NCI-H2107 treated with DMSO at 0.1 percent for 48 hours (cell line): ENCODE measurements at regions not wholly inside any gene's neighbourhood (a gene's known extent, or its start where the extent isn't known, plus 50 kb on each side); places are given as distances from the start of the nearest gene placed in this dataset.

ENCODE experiments used
- DNase-seq: peaks from one replicate; lab custom pipeline; 2025; ENCODE audit not compliant: unreplicated experiment; lab: John Stamatoyannopoulos, UW

GRCh38 chr13:36750046-36750445, 69.0 kb upstream of the RFXAP start:
- no peak for DNase-seq

GRCh38 chr13:36750461-36750860, 68.6 kb upstream of the RFXAP start:
- DNase-seq: no peak

GRCh38 chr13:36750946-36751345, 68.1 kb upstream of the RFXAP start:
- DNase-seq: no peak

- no peak for DNase-seq
These were observed 66.3 kb upstream of the RFXAP start for GRCh38 chr13:36752673-36753072.

GRCh38 chr13:36753176-36753575, 65.8 kb upstream of the RFXAP start:
- no peak for DNase-seq

- DNase-seq: peak; percentile 4
These were observed 60.7 kb upstream of the RFXAP start for GRCh38 chr13:36758345-36758744.

GRCh38 chr13:36763126-36763722, 55.8 kb upstream of the RFXAP start:
- no peak for DNase-seq

- DNase-seq: no peak
These were observed 54.5 kb upstream of the RFXAP start for GRCh38 chr13:36764536-36764935.

- no peak for DNase-seq
These were observed 54.1 kb upstream of the RFXAP start for GRCh38 chr13:36764957-36765356.

- no peak for DNase-seq
These were observed 52.7 kb upstream of the RFXAP start for GRCh38 chr13:36766295-36766694.

GRCh38 chr13:36767276-36767675, 51.7 kb upstream of the RFXAP start:
- DNase-seq: no peak

- DNase-seq: no peak
These were observed 49.9 kb upstream of the RFXAP start for GRCh38 chr13:36769126-36769525.
